ENCODE measurements at regions not wholly inside any gene's neighbourhood (a gene's known extent, or its start where the extent isn't known, plus 50 kb on each side); places are given as distances from the start of the nearest gene placed in this dataset.

DNA sequence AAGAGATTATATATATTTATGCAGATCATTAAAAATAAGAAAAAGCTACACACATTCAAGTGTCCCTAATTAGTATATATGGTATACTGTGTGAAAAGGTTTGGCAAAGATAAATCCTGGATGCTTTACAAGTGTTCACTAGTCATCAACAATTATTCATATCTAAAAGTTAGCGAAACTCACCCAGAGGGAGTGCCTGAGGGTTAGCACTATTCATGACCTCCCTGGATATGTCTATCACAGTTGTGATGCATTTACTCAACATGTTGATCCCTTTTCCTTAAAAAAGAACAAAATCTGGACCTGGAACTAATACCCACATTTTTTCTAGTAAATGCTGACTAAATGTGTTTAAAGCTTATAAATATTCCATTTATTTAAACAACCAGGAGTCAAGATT, 273.0 kb upstream of the SMC2 start:
- ChIA-PET CTCF (no interaction called here), POLR2A (no interaction called here)
- no peak for DNase-seq (ENCODE audit: extremely low spot score)
- TF ChIP-seq, protein P1, sequence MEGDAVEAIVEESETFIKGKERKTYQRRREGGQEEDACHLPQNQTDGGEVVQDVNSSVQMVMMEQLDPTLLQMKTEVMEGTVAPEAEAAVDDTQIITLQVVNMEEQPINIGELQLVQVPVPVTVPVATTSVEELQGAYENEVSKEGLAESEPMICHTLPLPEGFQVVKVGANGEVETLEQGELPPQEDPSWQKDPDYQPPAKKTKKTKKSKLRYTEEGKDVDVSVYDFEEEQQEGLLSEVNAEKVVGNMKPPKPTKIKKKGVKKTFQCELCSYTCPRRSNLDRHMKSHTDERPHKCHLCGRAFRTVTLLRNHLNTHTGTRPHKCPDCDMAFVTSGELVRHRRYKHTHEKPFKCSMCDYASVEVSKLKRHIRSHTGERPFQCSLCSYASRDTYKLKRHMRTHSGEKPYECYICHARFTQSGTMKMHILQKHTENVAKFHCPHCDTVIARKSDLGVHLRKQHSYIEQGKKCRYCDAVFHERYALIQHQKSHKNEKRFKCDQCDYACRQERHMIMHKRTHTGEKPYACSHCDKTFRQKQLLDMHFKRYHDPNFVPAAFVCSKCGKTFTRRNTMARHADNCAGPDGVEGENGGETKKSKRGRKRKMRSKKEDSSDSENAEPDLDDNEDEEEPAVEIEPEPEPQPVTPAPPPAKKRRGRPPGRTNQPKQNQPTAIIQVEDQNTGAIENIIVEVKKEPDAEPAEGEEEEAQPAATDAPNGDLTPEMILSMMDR (IDR thresholded peaks at IDR 0.05; ENCODE audit: control extremely low read depth, extremely low read depth, low read depth, missing control alignments): no peak

DNA sequence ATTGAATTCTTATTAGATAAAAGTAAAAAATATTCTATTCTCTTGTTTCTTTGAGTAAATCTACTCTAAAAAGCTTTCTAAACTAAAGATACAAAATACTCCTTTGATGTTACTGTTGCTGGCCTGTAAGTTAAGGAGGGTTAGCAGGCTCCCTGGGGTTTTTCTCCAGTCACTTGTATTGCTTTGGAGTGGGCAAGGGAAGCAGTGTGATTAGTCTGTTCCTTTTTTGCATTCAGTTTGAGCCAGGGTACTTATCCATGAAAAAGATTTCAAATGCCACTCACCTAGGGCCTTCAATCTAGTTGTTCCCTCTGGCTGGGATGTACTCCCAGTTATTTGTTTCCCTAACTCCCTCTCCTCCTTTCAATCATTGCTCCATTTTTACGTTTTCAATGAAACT, 256.2 kb upstream of the SMC2 start:
- ChIA-PET CTCF (no interaction called here), POLR2A (no interaction called here)
- TF ChIP-seq, protein P1 (IDR thresholded peaks at IDR 0.05; ENCODE audit: control extremely low read depth, extremely low read depth, low read depth, missing control alignments): no peak
- DNase-seq (ENCODE audit: extremely low spot score): no peak

DNA sequence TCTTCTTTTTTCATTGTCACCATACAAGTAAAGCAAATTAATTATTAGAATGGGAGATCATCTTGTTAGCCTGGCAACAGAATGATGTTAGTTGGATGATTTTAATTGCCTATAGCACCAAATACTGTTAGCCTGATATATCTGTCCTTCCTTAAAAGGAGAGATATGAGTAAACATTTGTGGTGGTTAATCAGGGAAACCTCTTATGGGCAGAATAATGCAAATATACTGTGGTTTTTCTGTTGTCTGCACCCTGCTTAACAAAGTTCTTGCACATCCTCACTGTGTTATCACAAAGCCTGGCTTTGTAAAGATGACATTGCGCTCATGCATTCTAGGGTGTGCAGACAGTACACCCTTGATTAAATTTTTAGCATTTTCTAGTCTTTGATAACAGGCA, 254.9 kb upstream of the SMC2 start:
- ChIA-PET CTCF (no interaction called here), POLR2A (no interaction called here)
- TF ChIP-seq, protein P1 (IDR thresholded peaks at IDR 0.05; ENCODE audit: control extremely low read depth, extremely low read depth, low read depth, missing control alignments): no peak
- DNase-seq (ENCODE audit: extremely low spot score): no peak

- TF ChIP-seq, protein P1 (IDR thresholded peaks at IDR 0.05; ENCODE audit: control extremely low read depth, extremely low read depth, low read depth, missing control alignments): no peak
Observed at GRCh38 chr9:103867886-103868285, 226.2 kb upstream of the SMC2 start.

DNA sequence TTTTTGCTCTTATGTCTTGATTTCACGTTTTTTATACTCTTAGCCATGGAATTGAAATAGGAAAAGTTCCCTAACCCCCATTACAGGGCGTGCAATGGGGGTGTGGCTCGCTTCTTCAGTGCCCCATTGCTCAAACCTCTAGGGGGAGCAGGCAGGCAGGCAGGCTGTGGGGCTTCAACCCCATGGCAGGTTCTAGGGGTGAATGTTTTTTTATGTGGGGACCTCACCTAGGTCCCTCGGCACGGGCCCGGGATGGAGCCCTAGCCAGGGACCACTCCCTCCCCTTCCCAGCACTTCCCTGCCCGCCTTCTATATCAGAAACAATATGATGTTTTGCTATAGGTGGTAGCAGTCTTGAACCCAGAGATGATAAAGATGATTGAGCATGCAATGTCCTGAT, 221.3 kb upstream of the SMC2 start:
- CTCF ChIA-PET: no interaction called here
- POLR2A ChIA-PET: no interaction called here
- no peak for DNase-seq (ENCODE audit: extremely low spot score)
- TF ChIP-seq, protein P1 (IDR thresholded peaks at IDR 0.05; ENCODE audit: control extremely low read depth, extremely low read depth, low read depth, missing control alignments): no peak

More at GRCh38 chr9:103867886-103868285, 226.2 kb upstream of the SMC2 start:
- CTCF ChIA-PET: no interaction called here
- DNase-seq (ENCODE audit: extremely low spot score): no peak
- POLR2A ChIA-PET: no interaction called here

DNA sequence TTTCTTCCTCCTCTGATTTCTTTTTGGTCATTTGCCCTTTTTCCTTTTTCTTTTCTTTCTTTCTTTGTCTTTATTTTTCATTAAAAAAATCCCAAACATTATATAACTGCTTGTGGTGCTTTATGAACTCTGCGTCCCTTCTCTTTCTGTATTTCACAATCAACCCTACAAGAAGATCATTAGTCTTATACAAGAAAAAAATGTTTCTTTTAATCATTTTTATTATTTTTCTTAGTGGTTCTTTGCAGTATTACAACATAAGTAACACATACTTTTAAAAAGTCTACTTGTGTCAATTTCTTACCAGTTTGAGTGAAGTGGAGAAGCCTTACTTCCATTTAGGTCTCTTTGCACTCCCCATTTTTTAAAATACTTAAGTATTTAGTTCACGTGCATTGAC, 212.7 kb upstream of the SMC2 start:
- TF ChIP-seq, protein P1 (IDR thresholded peaks at IDR 0.05; ENCODE audit: control extremely low read depth, extremely low read depth, low read depth, missing control alignments): no peak
- POLR2A ChIA-PET: no interaction called here
- CTCF ChIA-PET: no interaction called here
- DNase-seq (ENCODE audit: extremely low spot score): no peak

GRCh38 chr9:103889989-103890388, 204.1 kb upstream of the SMC2 start:
- TF ChIP-seq, protein P1 (IDR thresholded peaks at IDR 0.05; ENCODE audit: control extremely low read depth, extremely low read depth, low read depth, missing control alignments): no peak
- POLR2A ChIA-PET: no interaction called here
- CTCF ChIA-PET: no interaction called here

More at GRCh38 chr9:103889989-103890388, 204.1 kb upstream of the SMC2 start:
- no peak for DNase-seq (ENCODE audit: extremely low spot score)

Data from GM10248 (cell line).